Stimulated activated CD4-positive, alpha-beta T cell treated with anti-CD3 and anti-CD28 coated beads, TNF-alpha, amount 100 ng/mL, for 24 hours (primary cell): ENCODE measurements at regions not wholly inside any gene's neighbourhood (a gene's known extent, or its start where the extent isn't known, plus 50 kb on each side); places are given as distances from the start of the nearest gene placed in this dataset.
"Not testable (repeated sequence)": the region's sequence is repeated elsewhere in the genome, so short reads cannot be mapped to it uniquely, and the experiment has no call there.

Experiments used
- DNase-seq, 3 experiments: peaks; one replicate each; pipeline ENCODE4 v3.0.0-alpha.2; 2020; ENCODE audit warnings: low read depth in 3 of 3

- no peak for DNase-seq
Observed at GRCh38 chr10:36872702-36873393, 252.6 kb upstream of the ANKRD30A start.

DNA sequence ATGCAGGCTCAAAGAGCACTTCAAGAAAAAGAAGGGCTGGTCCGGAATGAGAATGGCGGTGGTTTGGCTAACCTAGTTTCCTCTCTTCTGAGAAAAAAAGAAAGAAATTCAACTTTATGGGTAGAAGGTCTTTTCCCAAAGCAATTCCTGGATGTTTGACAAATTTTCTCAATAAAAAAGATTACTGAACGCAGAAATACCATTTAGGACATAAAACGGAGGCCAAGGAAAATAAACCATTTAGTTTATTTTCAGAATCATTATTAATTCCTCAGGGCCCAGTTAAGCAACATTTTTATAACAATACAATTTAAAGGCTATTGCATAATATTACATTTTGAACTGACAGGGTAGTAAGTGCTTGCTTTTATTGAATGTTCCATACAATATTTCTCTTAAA lies 284.6 kb upstream of the ANKRD30A start:
- DNase-seq = no peak

DNA sequence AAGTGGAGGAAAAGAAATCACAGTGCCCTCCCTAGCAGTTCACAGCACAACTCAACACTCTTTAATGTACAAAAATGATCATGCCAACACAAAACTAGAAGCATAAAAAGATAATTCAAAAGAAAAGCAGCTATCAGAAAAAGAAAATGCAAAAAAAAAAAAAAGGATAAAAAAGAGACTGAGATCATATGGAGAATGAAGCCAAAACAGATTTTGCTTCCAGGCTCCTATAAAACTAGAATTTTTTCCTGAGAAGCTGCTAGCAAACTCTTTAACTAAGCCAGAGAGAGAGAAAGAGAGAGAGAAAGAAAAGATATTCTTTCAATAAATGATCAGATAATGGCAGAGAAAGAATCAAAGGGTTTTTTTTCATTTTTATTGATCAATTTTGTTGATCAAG lies 288.0 kb upstream of the ANKRD30A start:
- no peak for DNase-seq

GRCh38 chr10:36819781-36820180 lies 305.6 kb upstream of the ANKRD30A start:
- no peak for DNase-seq

DNA sequence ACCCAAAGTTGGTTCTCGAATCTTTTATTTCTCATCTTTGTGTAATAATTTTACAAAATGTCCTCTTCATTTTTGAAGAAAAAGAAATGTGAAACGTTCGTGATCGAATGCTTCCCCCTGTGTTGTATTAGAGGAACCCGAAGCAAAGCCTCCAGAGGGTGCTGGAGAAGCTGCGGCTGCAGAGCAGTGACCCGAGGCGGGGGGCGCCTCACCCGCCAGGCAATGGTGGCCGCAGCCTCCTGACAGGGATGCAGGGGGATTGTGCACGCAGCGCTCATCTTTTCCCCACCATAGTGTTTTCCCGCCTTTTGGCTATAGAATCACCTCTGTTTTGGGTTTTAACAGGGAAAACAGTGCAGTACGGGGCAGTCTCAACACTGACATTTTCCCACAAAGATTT lies 307.5 kb upstream of the ANKRD30A start:
- DNase-seq = no peak

GRCh38 chr10:36808625-36809362 lies 316.6 kb upstream of the ANKRD30A start:
- no peak for DNase-seq

GRCh38 chr10:36803229-36803628 lies 322.2 kb upstream of the ANKRD30A start:
- DNase-seq = no peak

DNA sequence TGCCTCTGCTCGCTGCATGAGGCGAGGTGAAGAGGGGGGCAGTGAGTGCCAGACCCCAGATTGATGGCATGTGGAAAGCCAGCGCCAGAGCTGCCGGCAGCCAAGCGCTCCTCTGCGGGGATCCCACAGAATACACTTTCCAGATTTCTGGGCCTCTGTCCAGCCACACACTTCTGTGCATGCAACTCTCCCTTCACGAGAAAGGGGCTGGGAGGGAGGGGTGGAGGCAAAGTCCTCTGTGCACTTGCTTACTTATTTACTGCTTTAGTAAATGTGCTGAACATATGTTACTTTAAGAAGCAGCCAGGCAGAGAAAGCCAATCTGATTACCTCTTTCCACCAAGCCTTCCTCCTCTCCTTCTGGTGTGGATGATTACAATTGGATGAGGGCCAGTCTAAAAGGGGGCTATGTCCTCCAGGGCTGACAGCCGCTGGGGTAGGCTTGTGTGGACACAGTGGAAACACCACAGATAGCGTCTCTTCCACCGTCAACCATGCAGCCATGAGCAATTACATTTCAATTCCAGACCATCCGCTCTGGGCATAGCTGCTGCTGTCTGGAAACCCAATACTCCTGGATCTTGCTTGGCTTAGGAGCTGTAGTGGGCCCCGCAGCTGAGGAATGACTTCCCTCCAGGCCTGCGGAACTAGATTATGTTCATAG lies 322.8 kb upstream of the ANKRD30A start:
- no peak for DNase-seq

DNA sequence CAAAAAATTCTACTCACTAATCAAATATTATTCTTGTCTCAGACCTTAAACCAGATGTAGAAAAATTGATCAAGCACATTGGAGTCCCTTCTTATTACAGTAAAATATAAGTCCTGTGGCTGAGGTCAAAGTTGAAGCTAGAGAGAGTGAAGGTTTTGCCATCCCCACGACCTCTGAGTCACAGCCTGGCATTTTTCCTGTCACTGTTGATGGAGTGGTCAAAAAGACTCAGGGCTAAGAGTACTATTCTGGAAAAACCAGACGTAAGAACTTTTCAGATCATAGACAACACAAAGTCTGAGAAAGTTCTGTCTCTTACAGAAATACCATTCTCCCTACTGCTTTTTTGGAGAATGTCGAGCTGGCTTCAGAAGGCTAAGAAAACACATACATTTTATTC lies 323.7 kb upstream of the ANKRD30A start:
- no peak for DNase-seq

GRCh38 chr10:36794981-36795380 lies 330.4 kb upstream of the ANKRD30A start:
- DNase-seq = no peak

- no peak for DNase-seq
Observed at GRCh38 chr10:36789974-36790373, 335.4 kb upstream of the ANKRD30A start.

DNA sequence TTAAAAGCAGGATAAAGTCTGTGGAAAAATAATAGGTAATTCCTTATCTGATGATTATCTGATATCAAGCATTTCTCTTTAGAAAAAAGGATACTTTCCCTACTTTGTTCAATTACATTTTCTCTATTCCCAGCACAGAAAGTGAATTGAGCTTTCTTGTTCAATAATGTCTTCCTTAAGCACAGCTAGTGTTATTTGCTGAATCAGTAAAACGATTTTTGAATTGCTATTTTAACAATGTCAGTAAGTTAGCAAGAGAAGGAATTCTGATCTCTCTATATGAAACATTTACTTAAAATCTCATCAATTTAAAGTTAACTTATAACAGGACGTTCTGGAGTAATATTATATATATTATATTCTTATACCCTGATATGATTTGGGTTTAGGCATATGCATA lies 337.2 kb upstream of the ANKRD30A start:
- DNase-seq = no peak

GRCh38 chr10:36783400-36783799 lies 342.0 kb upstream of the ANKRD30A start:
- no peak for DNase-seq

DNA sequence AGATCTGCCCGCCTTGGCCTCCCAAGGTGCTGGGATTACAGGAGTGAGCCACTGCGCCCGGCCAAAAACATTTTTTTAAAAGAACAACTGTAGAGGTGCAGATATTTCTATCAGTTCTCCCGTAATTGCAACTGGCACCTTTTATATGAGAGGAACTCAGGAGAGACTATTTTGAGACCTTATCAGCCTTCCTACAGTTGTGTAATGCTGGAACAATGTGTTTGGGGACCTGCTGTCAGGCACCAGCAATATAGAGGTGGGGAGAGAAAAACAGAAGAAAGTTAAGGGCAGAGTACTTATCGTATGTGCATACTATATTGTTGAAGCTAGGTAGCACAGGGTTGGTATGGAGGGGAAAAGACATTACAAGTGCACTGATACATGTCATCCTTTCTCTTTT lies 343.8 kb upstream of the ANKRD30A start:
- DNase-seq = no peak

DNA sequence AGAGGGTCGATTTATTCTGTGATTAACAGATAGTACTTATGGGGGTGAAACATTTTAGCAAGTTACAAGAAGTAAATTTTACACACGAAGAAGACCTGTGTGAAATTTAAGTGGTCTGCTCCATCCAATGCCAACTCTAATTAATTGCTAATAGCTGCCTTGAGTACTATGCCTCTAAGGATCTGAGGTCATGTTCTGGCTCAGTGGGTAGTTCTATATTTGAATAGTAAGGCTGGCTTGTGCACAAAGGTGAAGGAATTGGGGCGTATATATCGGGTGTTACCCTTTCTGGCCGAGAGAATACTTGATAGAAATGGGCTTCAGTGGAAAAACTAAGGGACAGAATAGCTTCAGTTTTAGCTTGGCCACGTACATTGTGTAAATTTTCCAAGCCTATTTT lies 345.2 kb upstream of the ANKRD30A start:
- DNase-seq = no peak

- no peak for DNase-seq
Observed at GRCh38 chr10:36779238-36779846, 346.1 kb upstream of the ANKRD30A start.

DNA sequence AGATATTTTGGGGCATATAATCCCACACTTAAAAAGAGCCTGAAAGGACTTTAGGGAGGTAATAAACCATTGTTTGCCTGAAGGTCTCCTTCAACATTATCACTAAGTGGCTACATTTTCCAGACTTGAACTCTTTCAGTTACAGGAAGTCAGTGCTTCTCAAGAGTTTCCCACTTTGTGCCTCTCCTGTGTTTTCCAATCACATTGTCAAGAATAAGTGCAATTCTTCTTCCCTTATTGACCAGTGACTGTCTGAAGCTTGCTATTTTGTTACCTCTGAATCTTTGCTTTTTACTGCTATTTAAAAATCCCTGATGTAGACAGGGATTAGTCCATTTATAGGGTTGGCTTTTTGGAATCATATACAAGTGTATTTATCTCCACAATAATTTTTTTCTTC lies 346.7 kb upstream of the ANKRD30A start:
- no peak for DNase-seq

DNA sequence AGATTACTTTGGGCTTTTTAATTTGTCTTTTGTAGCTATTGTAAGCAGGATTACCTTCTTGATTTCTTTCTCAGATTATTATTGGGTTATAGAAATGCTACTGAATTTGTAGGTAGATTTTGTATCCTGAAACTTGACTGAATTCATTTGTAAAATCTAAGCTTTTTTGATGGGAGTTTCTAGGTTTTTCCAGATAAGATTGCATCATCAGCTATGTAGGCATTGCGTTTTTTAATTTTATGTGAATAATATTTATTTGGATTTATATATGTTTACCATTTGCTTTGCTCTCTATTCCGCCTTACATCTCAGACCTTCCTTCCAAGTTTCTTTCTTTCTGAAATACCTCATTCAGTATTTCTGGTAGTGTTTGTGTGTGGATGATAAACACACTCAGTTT lies 351.7 kb upstream of the ANKRD30A start:
- no peak for DNase-seq

- DNase-seq = no peak
Observed at GRCh38 chr10:36771725-36772124, 353.7 kb upstream of the ANKRD30A start.

- DNase-seq = not testable (repeated sequence)
Observed at GRCh38 chr10:36769741-36770140, 355.7 kb upstream of the ANKRD30A start.

GRCh38 chr10:36766940-36767339 lies 358.5 kb upstream of the ANKRD30A start:
- DNase-seq = no peak

DNA sequence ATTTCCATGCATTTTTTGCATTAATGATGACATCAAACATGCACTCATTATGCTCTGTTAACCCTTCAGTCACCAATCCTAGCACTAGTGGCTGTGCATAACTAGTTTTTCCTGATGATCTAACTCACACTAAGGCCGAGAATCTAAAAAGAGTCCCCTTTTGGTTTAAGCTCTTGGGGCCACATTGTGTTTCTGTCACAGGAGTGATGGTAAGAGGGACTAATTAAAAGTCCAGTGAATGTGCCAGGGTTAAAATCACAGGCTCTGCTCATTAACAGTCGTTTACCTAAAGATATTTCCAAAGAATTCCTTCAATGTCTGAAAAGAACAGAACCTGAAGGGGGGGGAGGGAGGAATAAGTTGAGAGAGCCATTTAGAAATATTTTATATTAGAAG lies 359.0 kb upstream of the ANKRD30A start:
- DNase-seq = no peak
